ENCODE measurements at regions not wholly inside any gene's neighbourhood (a gene's known extent, or its start where the extent isn't known, plus 50 kb on each side); places are given as distances from the start of the nearest gene placed in this dataset.

GRCh38 chrY:13126881-13127456 lies 222.3 kb downstream of the DDX3Y start:
- ChIA-PET CTCF (no interaction called here), POLR2A (no interaction called here)
- TF ChIP-seq CTCF (IDR thresholded peaks at IDR 0.05), result no peak
- Mint-ChIP-seq H3K9me3 (no peaks in the 10 kb centered on the region), H3K4me1 (peaks cover 3% of the 10 kb centered on the region), H3K4me3 (no peak overlapping the region), H3K27me3 (no peaks in the 10 kb centered on the region), H3K27ac (no peak overlapping the region), H3K36me3 (ENCODE audit: low read depth) (no peaks in the 10 kb centered on the region)
- ATAC-seq (ENCODE audit: low read depth), result no peak
- intact Hi-C loops (cut with micrococcal nuclease), result no loop called here
- no peak for DNase-seq

GRCh38 chrY:13127476-13127875 lies 222.8 kb downstream of the DDX3Y start:
- POLR2A ChIA-PET, result no interaction called here

DNA sequence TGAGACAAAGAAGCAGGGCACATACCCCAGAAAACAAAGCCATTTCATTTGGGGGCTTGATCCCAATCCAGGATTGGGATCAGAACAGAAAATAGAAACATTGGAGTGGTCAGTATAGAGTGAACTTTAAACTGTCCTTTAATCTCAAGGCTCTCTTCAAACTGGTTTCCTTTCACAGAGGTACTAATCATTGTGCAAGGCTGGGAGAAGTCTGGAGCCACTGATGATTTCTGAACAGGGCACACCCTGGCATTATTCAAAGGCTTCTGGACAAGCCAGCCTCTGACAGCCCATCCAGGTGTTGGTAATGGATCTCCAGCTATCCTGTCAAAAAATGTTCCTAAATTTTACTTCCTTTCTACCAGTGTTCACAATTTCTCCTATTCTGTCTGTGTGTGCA lies 244.5 kb downstream of the DDX3Y start:
- peak overlapping the region; percentile 50 for H3K4me3 Mint-ChIP-seq
- POLR2A ChIA-PET, result no interaction called here
- no peak for TF ChIP-seq CTCF (IDR thresholded peaks at IDR 0.05)
- H3K9me3 Mint-ChIP-seq, result no peaks in the 10 kb centered on the region
- peaks cover 9% of the 10 kb centered on the region for H3K4me1 Mint-ChIP-seq
- ATAC-seq (ENCODE audit: low read depth) (no peak), DNase-seq (no peak)
- H3K36me3 Mint-ChIP-seq (ENCODE audit: low read depth), result no peaks in the 10 kb centered on the region
- no peaks in the 10 kb centered on the region for H3K27me3 Mint-ChIP-seq
- intact Hi-C loops (cut with micrococcal nuclease), result no loop called here
- CTCF ChIA-PET, result no interaction called here
- no peak overlapping the region for H3K27ac Mint-ChIP-seq

More at GRCh38 chrY:13127476-13127875, 222.8 kb downstream of the DDX3Y start:
- no peak overlapping the region for H3K4me3 Mint-ChIP-seq
- H3K9me3 Mint-ChIP-seq, result no peaks in the 10 kb centered on the region
- peaks cover 3% of the 10 kb centered on the region for H3K4me1 Mint-ChIP-seq
- ATAC-seq (ENCODE audit: low read depth), result no peak
- TF ChIP-seq CTCF (IDR thresholded peaks at IDR 0.05), result no peak
- no peaks in the 10 kb centered on the region for H3K27me3 Mint-ChIP-seq
- H3K36me3 Mint-ChIP-seq (ENCODE audit: low read depth), result no peaks in the 10 kb centered on the region
- H3K27ac Mint-ChIP-seq, result no peak overlapping the region
- CTCF ChIA-PET, result no interaction called here
- intact Hi-C loops (cut with micrococcal nuclease), result no loop called here
- no peak for DNase-seq

GRCh38 chrY:13167698-13168097 lies 263.0 kb downstream of the DDX3Y start:
- intact Hi-C loops (cut with micrococcal nuclease), result no loop called here
- H3K27ac Mint-ChIP-seq, result no peak overlapping the region
- H3K4me1 Mint-ChIP-seq, result no peaks in the 10 kb centered on the region
- ChIA-PET POLR2A (no interaction called here), CTCF (no interaction called here)
- H3K9me3 Mint-ChIP-seq, result peaks cover 10% of the 10 kb centered on the region
- TF ChIP-seq CTCF (IDR thresholded peaks at IDR 0.05), result no peak
- H3K36me3 Mint-ChIP-seq (ENCODE audit: low read depth), result no peaks in the 10 kb centered on the region
- DNase-seq (no peak), ATAC-seq (ENCODE audit: low read depth) (no peak)
- H3K4me3 Mint-ChIP-seq, result no peak overlapping the region
- H3K27me3 Mint-ChIP-seq, result peaks cover 2% of the 10 kb centered on the region

DNA sequence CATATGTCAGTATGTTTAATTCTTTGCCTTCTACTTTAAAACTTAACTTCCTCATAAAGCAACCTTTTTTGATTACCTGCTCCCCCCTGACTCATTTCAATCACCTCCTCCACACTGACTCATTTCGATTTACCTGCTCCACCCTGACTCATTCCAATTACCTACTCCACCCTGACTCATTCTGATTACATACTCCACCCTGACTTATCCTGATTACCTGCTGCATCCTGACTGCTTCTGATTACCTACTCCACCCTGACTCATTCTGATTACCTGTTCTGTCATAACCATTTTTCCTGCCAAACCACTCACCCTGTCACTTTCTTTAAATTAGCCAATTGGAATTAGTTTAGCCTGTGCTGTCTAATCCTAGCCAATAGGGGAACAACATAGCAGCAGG lies 263.6 kb downstream of the DDX3Y start:
- peaks cover 4% of the 10 kb centered on the region for H3K9me3 Mint-ChIP-seq
- ChIA-PET CTCF (no interaction called here), POLR2A (no interaction called here)
- H3K4me3 Mint-ChIP-seq, result no peak overlapping the region
- intact Hi-C loops (cut with micrococcal nuclease), result no loop called here
- no peak overlapping the region for H3K27ac Mint-ChIP-seq
- H3K4me1 Mint-ChIP-seq, result no peaks in the 10 kb centered on the region
- TF ChIP-seq CTCF (IDR thresholded peaks at IDR 0.05), result no peak
- peaks cover 2% of the 10 kb centered on the region for H3K27me3 Mint-ChIP-seq
- DNase-seq, result no peak
- H3K36me3 Mint-ChIP-seq (ENCODE audit: low read depth), result no peaks in the 10 kb centered on the region
- no peak for ATAC-seq (ENCODE audit: low read depth)

Data from activated B cell treated with CpG ODN at 0.5 μM for 24 hours (primary cell).